ENCODE measurements at regions not wholly inside any gene's neighbourhood (a gene's known extent, or its start where the extent isn't known, plus 50 kb on each side); places are given as distances from the start of the nearest gene placed in this dataset.

DNA sequence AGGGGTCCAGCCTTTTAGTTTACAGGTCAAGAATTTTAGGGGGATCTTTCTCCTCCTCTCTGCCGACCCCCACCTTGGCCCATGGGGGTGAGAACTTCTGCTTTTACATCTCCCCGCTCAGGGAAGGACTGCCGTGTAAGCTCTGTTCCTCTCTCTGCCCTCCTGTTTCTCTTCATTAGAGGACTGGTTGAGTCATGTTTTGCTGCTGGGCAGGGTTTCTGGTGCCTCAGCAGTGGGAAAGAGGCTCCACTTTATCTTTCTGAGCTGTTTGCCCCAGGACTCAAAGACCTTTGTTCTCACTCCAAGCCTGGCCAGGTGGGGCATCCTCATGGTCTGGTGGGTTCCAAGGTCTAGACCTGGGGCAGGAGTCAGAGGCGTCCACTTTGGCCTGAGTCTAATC, 93.0 kb downstream of the UTP18 start:
- TF ChIP-seq CTCF (conservative IDR thresholded peaks at IDR 0.05; ENCODE audit: low read length) = no peak
- TF ChIP-seq EZH2phosphoT487 (IDR thresholded peaks at IDR 0.05; ENCODE audit: borderline replicate concordance) = no peak
